ENCODE measurements at regions not wholly inside any gene's neighbourhood (a gene's known extent, or its start where the extent isn't known, plus 50 kb on each side); places are given as distances from the start of the nearest gene placed in this dataset.

GRCh38 chr5:146394486-146394885 lies 52.6 kb upstream of the TCERG1 start:
- Histone ChIP-seq H3K4me1 (no peaks in the 10 kb centered on the region), H3K9me3 (no peaks in the 10 kb centered on the region), H3K4me3 (no peak overlapping the region), H3K36me3 (no peaks in the 10 kb centered on the region), H3K27ac (no peak overlapping the region), H3K27me3 (peaks cover 0 to 67% (median 20%) of the 10 kb centered on the region in 7 donors)
- WGBS, 2 donors, result 81 to 88% methylated on average over 2 of the region's 2 CpGs
- DNase-seq (no peak), ATAC-seq (no peak)
- no peak for TF ChIP-seq CTCF (IDR thresholded peaks at IDR 0.05)
- intact Hi-C loops (cut with DNase I), result no loop called here

- H3K27ac ChIP-seq, result no peak overlapping the region
- no peak overlapping the region for H3K4me3 ChIP-seq
- 52 to 65% methylated on average over 5 of the region's 5 CpGs for WGBS, 2 donors
- no peaks in the 10 kb centered on the region for H3K36me3 ChIP-seq
- no peak for DNase-seq
- H3K4me1 ChIP-seq, result no peaks in the 10 kb centered on the region
- H3K27me3 ChIP-seq, result peaks cover 0 to 67% (median 24%) of the 10 kb centered on the region in 7 donors
- H3K9me3 ChIP-seq, result no peaks in the 10 kb centered on the region
- ATAC-seq, result no peak
- intact Hi-C loops (cut with DNase I), result no loop called here
- TF ChIP-seq CTCF (IDR thresholded peaks at IDR 0.05), result no peak
Observed at GRCh38 chr5:146395193-146395592, 51.9 kb upstream of the TCERG1 start.

Data from heart right ventricle (tissue), 16 donors.